Lower leg skin (tissue), 3 donors: ENCODE measurements at regions not wholly inside any gene's neighbourhood (a gene's known extent, or its start where the extent isn't known, plus 50 kb on each side); places are given as distances from the start of the nearest gene placed in this dataset.

Experiments
- POLR2A ChIP-seq, 2 donors: fragments of 450-650 bp; IDR thresholded peaks; one replicate each; pipeline ENCODE4 v1.6.1; 2016 to 2017; ENCODE audit warnings: antibody characterized with exemption in 2 of 2, mild to moderate bottlenecking in 1 of 2, moderate library complexity in 1 of 2
- TF ChIP-seq, protein P1 (sequence below), 3 donors: fragments of 450-650 bp; IDR thresholded peaks; one replicate each; pipeline ENCODE4 v1.5.1; 2016; ENCODE audit warnings: antibody characterized with exemption in 3 of 3, mild to moderate bottlenecking in 3 of 3, moderate library complexity in 2 of 3

- TF ChIP-seq, protein P1, sequence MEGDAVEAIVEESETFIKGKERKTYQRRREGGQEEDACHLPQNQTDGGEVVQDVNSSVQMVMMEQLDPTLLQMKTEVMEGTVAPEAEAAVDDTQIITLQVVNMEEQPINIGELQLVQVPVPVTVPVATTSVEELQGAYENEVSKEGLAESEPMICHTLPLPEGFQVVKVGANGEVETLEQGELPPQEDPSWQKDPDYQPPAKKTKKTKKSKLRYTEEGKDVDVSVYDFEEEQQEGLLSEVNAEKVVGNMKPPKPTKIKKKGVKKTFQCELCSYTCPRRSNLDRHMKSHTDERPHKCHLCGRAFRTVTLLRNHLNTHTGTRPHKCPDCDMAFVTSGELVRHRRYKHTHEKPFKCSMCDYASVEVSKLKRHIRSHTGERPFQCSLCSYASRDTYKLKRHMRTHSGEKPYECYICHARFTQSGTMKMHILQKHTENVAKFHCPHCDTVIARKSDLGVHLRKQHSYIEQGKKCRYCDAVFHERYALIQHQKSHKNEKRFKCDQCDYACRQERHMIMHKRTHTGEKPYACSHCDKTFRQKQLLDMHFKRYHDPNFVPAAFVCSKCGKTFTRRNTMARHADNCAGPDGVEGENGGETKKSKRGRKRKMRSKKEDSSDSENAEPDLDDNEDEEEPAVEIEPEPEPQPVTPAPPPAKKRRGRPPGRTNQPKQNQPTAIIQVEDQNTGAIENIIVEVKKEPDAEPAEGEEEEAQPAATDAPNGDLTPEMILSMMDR (IDR thresholded peaks at IDR 0.05) = no peak
- no peak for TF ChIP-seq POLR2A (IDR thresholded peaks at IDR 0.05)
These were observed 54.3 kb upstream of the SERBP1 start for GRCh38 chr1:67484492-67484891.
